Astrocyte (in vitro differentiated cells and primary cell): ENCODE measurements at regions not wholly inside any gene's neighbourhood (a gene's known extent, or its start where the extent isn't known, plus 50 kb on each side); places are given as distances from the start of the nearest gene placed in this dataset.

Experiments
- EZH2 ChIP-seq: IDR thresholded peaks from 2 replicates; pipeline ENCODE4 v1.6.1; 2012; ENCODE audit warnings: mild to moderate bottlenecking, low read length, inconsistent platforms; ENCODE audit not compliant: insufficient read depth
- TF ChIP-seq, protein P1 (sequence below): IDR thresholded peaks from 2 replicates; pipeline ENCODE4 v1.5.1; 2011; ENCODE audit warnings: low read depth, mild to moderate bottlenecking, inconsistent platforms, low read length, moderate library complexity; ENCODE audit not compliant: insufficient read depth

DNA sequence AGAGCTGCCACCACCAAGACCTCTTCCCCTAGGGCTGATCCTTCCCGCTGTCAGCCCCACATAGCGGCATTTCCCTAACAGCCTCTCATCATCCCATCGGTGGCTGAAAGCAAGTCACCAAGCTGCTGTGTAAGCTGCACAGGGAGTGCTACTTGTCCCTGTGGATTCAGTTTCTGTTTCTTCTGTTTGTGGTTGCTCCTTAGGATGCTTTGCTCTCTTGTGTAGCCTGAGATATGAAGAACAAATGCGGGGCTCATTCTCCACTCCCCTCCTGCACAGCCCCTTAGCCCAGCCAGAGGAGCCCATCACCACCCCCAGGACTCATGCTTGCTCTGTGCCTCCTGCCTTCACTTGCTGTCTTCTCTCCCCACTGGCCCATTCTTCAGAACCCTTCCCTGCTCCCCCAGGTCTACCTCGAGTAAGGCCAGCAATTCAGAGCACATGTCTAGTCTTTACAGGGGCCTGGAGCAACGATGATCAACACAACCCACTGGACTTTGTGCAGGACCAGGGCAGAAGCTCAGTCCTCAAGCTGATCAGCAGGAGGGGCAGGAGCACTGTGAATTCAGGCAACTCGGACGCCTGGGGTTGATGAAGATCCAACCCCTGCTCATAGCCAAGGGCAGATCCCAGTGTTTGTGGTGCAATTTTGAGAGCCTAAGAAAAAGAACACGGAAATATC lies 82.6 kb upstream of the GALNT2 start:
- TF ChIP-seq, protein P1, sequence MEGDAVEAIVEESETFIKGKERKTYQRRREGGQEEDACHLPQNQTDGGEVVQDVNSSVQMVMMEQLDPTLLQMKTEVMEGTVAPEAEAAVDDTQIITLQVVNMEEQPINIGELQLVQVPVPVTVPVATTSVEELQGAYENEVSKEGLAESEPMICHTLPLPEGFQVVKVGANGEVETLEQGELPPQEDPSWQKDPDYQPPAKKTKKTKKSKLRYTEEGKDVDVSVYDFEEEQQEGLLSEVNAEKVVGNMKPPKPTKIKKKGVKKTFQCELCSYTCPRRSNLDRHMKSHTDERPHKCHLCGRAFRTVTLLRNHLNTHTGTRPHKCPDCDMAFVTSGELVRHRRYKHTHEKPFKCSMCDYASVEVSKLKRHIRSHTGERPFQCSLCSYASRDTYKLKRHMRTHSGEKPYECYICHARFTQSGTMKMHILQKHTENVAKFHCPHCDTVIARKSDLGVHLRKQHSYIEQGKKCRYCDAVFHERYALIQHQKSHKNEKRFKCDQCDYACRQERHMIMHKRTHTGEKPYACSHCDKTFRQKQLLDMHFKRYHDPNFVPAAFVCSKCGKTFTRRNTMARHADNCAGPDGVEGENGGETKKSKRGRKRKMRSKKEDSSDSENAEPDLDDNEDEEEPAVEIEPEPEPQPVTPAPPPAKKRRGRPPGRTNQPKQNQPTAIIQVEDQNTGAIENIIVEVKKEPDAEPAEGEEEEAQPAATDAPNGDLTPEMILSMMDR, result no peak
- TF ChIP-seq EZH2, result no peak
